ENCODE measurements at regions not wholly inside any gene's neighbourhood (a gene's known extent, or its start where the extent isn't known, plus 50 kb on each side); places are given as distances from the start of the nearest gene placed in this dataset.
"Not testable (repeated sequence)": the region's sequence is repeated elsewhere in the genome, so short reads cannot be mapped to it uniquely, and the experiment has no call there.

- no peak for DNase-seq (ENCODE audit: low spot score)
These were observed 296.1 kb upstream of the UGT8 start for GRCh38 chr4:114302472-114302871.

- no peak for DNase-seq (ENCODE audit: low spot score)
These were observed 294.6 kb upstream of the UGT8 start for GRCh38 chr4:114304046-114304445.

GRCh38 chr4:114304567-114304966 is 294.0 kb upstream of the UGT8 start:
- DNase-seq (ENCODE audit: low spot score): no peak

DNA sequence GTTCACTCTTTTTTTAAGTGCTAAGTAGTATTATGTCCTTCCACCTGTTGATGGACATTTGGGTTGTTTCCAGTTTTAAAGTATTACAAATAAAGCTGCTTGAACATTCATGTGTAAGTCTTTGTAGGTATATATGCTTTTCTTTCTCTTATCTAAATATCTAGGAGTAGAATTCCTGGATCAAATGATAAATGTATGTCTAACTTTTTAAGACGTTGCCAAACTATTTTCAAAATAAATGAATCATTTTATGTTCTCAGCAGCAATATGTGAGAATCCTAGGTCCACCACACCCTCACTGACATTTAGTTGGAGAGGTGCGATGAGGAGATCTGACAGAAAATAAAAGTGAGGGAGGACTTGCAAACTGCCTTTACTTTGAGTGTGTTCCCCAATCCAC is 291.7 kb upstream of the UGT8 start:
- no peak for DNase-seq (ENCODE audit: low spot score)

DNA sequence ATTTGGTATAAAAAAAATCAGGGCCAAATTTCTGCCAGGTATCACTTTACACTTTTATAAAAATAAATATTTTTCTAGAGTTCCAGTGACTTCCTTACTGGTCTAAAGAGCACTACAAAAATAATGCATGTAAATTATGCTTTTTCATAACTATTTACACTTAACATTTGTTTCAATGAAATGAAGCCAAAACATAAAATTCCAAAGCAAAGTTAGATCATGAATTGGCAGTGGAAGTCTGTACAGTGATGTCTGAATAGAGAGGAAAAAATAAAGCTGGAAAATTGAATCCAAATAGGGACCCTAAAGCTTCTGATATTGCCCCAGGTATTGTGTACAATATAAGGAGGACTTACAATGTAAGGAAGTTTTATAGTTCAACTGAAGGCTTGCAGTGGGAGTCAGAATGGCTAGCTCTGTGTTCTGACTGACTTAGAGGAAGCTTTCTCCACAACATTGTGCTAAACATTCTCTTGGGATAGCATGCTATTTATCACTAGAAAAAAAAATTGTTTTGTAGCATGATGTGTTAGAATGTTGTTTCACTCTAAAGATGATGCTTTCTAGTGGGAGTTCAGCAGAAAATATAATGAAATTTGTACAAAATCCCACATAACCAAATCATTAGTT is 288.2 kb upstream of the UGT8 start:
- DNase-seq (ENCODE audit: low spot score): no peak

DNA sequence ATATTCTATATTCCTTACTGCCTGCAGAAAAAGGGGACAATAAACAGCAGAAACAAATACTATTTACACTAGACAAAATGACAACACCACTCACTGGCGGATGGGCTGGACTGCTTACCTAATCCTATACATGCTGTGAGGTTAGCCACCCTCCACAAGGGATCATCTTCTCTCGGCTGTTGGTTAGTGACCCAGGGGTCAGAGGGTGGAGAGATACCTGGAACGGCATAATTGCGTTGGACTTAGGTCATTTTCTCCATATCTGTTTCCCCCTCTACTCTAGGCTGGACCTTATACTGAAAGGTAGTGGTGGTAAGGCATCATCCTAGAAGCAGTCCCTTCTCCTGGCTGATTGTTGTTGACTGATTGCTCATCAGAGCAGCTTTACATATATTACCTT is 286.8 kb upstream of the UGT8 start:
- DNase-seq (ENCODE audit: low spot score): no peak

- no peak for DNase-seq (ENCODE audit: low spot score)
These were observed 286.3 kb upstream of the UGT8 start for GRCh38 chr4:114312338-114312737.

- DNase-seq (ENCODE audit: low spot score): no peak
These were observed 281.8 kb upstream of the UGT8 start for GRCh38 chr4:114316789-114317188.

DNA sequence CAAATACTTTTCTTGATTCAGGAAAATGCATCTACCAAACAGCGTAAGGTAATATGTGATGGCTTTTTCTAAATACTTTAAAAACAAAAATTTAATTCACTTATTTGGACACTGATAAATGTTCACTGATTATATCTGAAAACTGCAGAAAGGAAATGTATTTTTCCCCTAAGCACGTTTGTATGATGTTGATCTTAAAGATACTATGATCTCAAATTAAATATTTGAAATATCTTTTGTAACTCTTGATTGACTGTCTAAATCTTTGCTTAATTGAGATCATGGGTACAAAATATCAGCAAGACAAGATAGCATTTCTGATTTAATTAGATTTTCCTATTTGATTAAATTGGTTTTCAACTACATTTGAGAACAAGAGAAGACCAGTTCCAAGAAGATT is 281.0 kb upstream of the UGT8 start:
- no peak for DNase-seq (ENCODE audit: low spot score)

DNA sequence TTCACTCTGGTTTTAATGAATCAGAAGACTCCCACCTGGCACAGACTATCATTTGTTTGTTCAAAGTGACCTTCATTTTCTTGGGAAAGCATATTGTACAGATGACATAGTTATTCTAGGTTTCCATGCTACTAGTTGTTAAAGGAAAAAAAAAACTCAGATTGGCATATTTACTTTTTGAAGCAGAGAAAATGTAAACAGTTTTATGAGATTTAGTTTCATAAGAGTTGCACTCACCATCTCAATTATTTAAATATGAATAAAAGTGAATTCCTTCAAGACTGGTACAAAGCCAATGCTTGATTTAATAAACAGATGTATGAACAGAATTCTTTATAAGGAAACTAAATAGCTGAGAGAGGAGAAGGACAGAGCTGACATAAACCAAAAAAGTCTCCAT is 280.3 kb upstream of the UGT8 start:
- DNase-seq (ENCODE audit: low spot score): no peak

DNA sequence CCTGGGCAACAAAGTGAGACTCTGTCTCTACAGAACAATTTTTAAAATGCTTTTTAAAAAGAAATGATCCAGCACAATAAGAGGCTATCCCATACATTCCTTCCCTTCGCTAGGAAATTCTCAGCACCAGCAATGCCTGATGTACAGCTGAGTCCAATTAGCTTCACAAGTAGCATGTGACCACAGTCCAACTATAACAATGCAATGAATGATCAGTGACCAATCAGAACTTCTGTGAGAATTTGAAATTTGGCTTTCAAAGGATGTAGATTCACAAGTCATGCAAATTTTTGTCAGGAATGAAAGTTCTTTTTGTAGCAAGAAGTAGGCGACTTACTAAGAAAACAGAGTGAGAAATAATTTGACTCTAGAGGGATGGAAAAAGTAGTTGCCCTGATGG is 278.5 kb upstream of the UGT8 start:
- no peak for DNase-seq (ENCODE audit: low spot score)

- DNase-seq (ENCODE audit: low spot score): no peak
These were observed 277.2 kb upstream of the UGT8 start for GRCh38 chr4:114321366-114321765.

GRCh38 chr4:114323841-114324240 is 274.8 kb upstream of the UGT8 start:
- no peak for DNase-seq (ENCODE audit: low spot score)

DNA sequence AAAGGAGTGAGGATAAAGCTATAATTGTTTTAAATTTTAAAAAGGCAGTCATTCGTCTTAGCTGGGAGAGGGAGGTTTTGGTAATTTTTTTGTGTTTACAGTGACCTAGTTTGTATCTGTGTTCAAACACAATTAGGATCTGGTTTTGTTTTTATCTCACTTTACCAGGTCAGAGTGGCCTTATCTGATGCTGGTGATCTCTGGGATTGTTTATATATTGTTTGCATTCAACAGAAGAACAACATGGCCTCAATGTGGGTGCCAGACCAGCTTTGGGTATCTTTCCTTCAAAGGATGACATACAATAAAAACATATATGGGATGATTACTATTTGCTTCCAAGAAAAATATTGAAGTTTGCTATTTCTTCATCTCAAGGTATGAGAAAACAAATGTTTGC is 272.2 kb upstream of the UGT8 start:
- DNase-seq (ENCODE audit: low spot score): no peak

DNA sequence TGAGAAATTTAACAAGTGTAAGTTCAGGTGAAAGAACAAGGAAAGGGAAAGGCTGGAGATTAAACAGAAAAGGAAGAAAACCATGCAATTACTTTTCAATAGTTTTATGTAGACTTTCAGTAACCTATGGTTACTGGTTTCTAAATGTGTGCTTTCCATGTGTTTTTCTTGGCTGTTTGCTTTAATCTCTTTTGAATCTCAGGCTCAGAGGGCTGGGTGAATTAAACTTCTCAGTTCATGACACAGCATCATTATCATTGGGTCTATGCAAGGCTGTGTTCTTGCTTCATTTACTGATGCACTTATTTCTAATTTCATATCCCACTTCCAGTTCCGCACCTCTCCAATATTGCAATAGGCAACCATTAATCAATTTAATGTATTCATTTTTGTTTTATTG is 266.5 kb upstream of the UGT8 start:
- DNase-seq (ENCODE audit: low spot score): no peak

- DNase-seq (ENCODE audit: low spot score): not testable (repeated sequence)
These were observed 264.2 kb upstream of the UGT8 start for GRCh38 chr4:114334363-114334762.

DNA sequence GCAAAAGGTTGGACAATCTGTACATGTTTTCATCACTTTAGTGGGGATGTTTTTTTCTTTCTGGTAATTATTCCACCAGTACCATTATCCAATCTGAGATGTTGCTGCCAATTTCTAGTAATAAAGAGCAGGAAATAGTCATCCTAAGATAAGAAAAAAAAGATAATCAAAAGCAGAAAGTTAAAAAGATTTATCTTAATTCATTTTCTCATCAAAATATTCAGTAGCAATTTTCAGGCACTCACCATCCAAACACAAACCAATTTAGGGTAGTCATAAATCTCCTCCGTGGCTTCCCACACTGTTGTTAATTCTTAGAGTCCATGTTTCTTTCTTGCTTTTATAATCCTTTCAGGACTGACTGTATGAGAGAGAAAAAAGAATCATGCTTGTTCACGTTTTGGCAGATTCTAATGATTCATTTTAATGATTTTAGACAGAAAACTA is 263.7 kb upstream of the UGT8 start:
- DNase-seq (ENCODE audit: low spot score): no peak

GRCh38 chr4:114335339-114335738 is 263.3 kb upstream of the UGT8 start:
- no peak for DNase-seq (ENCODE audit: low spot score)

DNA sequence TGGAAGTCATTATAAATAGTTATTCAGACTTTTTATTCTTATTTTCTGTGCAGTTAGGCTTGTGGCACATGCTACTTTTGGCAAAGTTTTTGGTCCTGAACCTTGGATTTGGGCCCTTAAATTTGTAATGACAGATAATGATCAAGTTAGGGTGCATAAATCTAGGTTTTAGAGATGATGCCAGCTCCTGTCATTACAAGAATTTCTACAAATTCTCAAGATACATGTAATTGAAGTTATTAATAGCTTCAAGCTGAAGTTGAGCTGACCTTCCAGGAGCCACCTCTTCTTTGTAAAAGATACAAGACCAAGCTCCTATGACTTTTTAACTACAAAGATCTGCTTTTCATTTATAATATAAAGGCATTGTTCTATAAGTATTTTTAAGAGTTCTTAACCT is 255.6 kb upstream of the UGT8 start:
- no peak for DNase-seq (ENCODE audit: low spot score)

- no peak for DNase-seq (ENCODE audit: low spot score)
These were observed 248.9 kb upstream of the UGT8 start for GRCh38 chr4:114349543-114350175.

- no peak for DNase-seq (ENCODE audit: low spot score)
These were observed 239.7 kb upstream of the UGT8 start for GRCh38 chr4:114358901-114359300.

GRCh38 chr4:114361249-114361648 is 237.4 kb upstream of the UGT8 start:
- DNase-seq (ENCODE audit: low spot score): no peak

- DNase-seq (ENCODE audit: low spot score): no peak
These were observed 233.8 kb upstream of the UGT8 start for GRCh38 chr4:114364857-114365256.

DNA sequence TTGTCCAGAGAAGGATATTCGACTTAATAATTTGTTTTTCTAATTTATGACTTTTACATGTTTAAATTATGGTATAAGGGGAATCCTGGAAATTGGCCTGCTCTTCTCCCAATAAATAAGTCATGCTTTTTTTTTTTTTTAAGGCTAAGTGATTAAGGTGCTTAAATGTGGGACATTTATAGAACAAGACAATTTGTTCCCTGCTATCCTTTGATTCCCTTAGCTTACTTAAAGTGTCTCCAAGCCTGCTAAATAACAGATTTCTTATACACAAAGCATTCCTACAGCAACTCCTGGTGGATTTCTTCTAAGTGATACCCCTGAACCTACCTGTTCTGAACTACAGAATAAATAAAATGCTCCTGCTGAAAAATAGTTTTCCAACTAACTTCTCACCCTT is 233.0 kb upstream of the UGT8 start:
- DNase-seq (ENCODE audit: low spot score): no peak

Measured in activated CD4-positive, alpha-beta T cell treated with anti-CD3 and anti-CD28 coated beads, Interleukin-2, Interleukin-4, amounts not matched to agents 100 ng/mL and 50 ng/mL, durations not matched to agents 16 hours and 8 hours (primary cell).